ENCODE measurements at regions not wholly inside any gene's neighbourhood (a gene's known extent, or its start where the extent isn't known, plus 50 kb on each side); places are given as distances from the start of the nearest gene placed in this dataset.

- no peak for TF ChIP-seq CTCF (conservative IDR thresholded peaks at IDR 0.05 in 1 of 2, IDR thresholded peaks at IDR 0.05 in 1 of 2; ENCODE audit: extremely low read depth in 1 of 2, insufficient read depth in 1 of 2, low read depth in 1 of 2, low read length in 2 of 2)
- no peak for TF ChIP-seq EZH2 (IDR thresholded peaks at IDR 0.05; ENCODE audit: borderline replicate concordance, low read length)
Measured at GRCh38 chr15:57872281-57873030, 165.9 kb downstream of the POLR2M start.
